IPS-20b (cell line): ENCODE measurements at regions not wholly inside any gene's neighbourhood (a gene's known extent, or its start where the extent isn't known, plus 50 kb on each side); places are given as distances from the start of the nearest gene placed in this dataset.

Experiments used
- H3K27ac ChIP-seq: one replicate; pipeline ENCODE4 v1.5.1; 2013; ENCODE audit warnings: low read length
- H3K27me3 ChIP-seq: 2 replicates; pipeline ENCODE4 v1.6.1; 2013; ENCODE audit warnings: mild to moderate bottlenecking, low read length, inconsistent platforms; ENCODE audit not compliant: insufficient read depth
- H3K36me3 ChIP-seq: 2 replicates; pipeline ENCODE4 v1.6.1; 2013; ENCODE audit warnings: low read depth, mild to moderate bottlenecking, inconsistent platforms, low read length, moderate library complexity; ENCODE audit not compliant: insufficient read depth
- H3K4me1 ChIP-seq: 2 replicates; pipeline ENCODE4 v1.6.1; 2013; ENCODE audit warnings: mild to moderate bottlenecking, control low read depth, inconsistent platforms, low read length, moderate library complexity; ENCODE audit not compliant: insufficient read depth
- H3K4me3 ChIP-seq: 2 replicates; pipeline ENCODE4 v1.5.1; 2013; ENCODE audit warnings: mild to moderate bottlenecking, low read length, inconsistent platforms
- H3K9ac ChIP-seq: 2 replicates; pipeline ENCODE4 v1.6.1; 2013; ENCODE audit warnings: low read depth, mild to moderate bottlenecking, inconsistent platforms, low read length, moderate library complexity
- H3K9me3 ChIP-seq: 2 replicates; pipeline ENCODE4 v1.6.1; 2013; ENCODE audit warnings: mild to moderate bottlenecking, low read depth, low read length, inconsistent platforms; ENCODE audit not compliant: insufficient read depth

DNA sequence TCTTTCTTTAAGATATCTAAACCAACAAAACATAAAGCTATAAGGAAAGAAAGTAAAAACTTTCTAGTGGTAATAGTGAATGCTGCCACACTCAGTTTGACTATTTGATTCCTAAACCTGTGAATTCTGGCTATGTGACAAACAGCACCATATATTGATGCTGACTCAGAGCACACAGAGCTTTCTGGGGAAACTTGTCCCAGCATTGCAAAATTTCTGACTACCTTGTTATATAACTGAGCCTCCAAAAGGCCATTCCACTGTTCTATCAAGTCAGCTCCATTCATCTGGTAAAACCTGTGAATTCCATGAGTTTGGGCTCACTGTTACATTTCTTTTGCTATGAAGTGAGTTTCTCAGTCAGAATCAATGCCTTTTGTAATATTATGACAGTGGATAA is 1229.7 kb downstream of the PCDH18 start:
- H3K27me3 ChIP-seq, result no peaks in the 10 kb centered on the region
- no peaks in the 10 kb centered on the region for H3K4me1 ChIP-seq
- H3K27ac ChIP-seq, result no peak overlapping the region
- no peaks in the 10 kb centered on the region for H3K9me3 ChIP-seq
- no peak overlapping the region for H3K9ac ChIP-seq
- H3K36me3 ChIP-seq, result no peaks in the 10 kb centered on the region
- no peak overlapping the region for H3K4me3 ChIP-seq

DNA sequence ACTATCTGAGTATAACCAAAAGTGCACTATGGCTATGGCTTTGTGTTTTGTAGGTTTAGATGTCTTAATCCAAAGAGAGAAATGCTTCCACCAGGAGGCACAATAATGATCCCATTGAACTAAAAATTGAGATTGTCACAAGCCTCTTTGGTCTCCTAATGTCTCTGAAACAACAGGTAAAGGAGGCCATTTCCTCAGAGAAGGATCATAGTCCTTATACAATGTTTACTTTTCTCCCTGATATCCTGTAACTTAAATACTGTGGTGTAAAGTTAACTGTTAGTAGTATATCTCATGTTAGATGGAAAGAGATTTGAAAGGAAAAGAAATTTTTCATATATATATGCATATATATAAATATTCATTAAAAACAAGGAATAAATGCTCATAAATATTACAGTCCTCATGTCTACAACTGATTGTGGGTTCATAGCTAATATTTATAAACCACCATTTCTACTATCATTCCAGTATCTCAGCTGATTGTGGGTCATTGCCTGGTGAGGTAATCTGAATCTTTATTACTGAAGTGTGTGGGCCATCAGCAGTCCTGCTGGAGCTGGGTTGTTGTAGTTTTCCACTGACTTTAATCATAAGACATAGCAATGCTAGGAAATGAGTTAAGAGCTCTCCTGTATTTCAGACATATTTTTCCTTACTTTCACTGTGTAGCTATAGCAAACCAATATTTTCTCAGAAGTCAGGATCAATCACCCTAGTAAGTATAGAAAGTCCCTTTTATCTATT is 1230.4 kb downstream of the PCDH18 start:
- Histone ChIP-seq H3K27ac (no peak overlapping the region), H3K36me3 (no peaks in the 10 kb centered on the region), H3K4me3 (no peak overlapping the region), H3K9me3 (no peaks in the 10 kb centered on the region), H3K27me3 (no peaks in the 10 kb centered on the region), H3K4me1 (no peaks in the 10 kb centered on the region), H3K9ac (no peak overlapping the region)

DNA sequence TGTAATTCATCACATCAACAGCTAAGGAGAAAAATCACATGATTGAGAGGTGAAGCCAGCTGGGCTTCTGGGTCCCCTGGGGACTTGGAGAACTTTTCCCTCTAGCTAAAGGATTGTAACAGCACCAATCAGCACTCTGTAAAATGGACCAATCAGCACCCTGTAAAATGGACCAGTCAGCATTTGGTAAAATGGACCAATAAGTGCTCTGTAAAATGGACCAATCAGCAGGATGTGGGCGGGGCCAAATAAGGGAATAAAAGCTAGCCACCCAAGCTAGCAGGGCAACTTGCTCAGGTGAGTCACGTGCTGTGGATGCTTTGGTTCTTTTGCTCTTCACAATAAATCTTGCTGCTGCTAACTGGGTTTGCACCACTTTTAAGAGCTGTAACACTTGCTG is 1248.3 kb downstream of the PCDH18 start:
- Histone ChIP-seq H3K9me3 (0 out of 2 replicates have a peak, but pooled peaks cover 6% of the 10 kb centered on the region), H3K36me3 (no peaks in the 10 kb centered on the region), H3K4me3 (no peak overlapping the region), H3K9ac (no peak overlapping the region), H3K4me1 (peaks cover 25% of the 10 kb centered on the region; the same call in 1 of the 2 replicates), H3K27ac (no peak overlapping the region), H3K27me3 (no peaks in the 10 kb centered on the region)

DNA sequence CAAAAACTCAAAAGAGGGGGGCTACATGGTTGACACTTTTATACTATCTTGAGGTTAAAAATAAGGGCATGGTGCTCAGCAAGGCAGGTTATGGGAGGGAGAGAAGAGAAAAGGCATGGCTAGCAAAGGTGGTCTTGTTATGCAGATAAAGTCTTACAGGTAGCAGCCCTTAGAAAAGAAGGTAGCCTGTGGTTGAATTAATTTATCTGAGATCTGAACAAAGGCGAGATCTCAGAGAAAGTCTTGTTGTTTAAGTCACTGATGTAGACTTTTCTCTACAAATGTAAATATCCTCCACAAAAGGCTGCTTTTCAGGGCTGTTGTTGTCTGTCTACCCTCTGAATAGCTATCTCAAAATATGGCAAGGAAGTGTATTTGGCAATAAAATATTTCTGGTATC is 1250.4 kb downstream of the PCDH18 start:
- no peaks in the 10 kb centered on the region for H3K27me3 ChIP-seq
- H3K9me3 ChIP-seq, result 0 out of 2 replicates have a peak, but pooled peaks cover 6% of the 10 kb centered on the region
- peak overlapping the region; percentile 39 for H3K4me3 ChIP-seq
- H3K4me1 ChIP-seq, result peaks cover 31% of the 10 kb centered on the region
- H3K27ac ChIP-seq, result peak overlapping the region; percentile 78
- H3K36me3 ChIP-seq, result no peaks in the 10 kb centered on the region
- H3K9ac ChIP-seq, result peak overlapping the region; percentile 43; the same call in 1 of the 2 replicates

- Histone ChIP-seq H3K4me3 (peak overlapping the region; percentile 39; the same call in 1 of the 2 replicates), H3K27ac (peak overlapping the region; percentile 78), H3K4me1 (peaks cover 31% of the 10 kb centered on the region), H3K9ac (peak overlapping the region; percentile 43; the same call in 1 of the 2 replicates), H3K9me3 (0 out of 2 replicates have a peak, but pooled peaks cover 6% of the 10 kb centered on the region), H3K36me3 (no peaks in the 10 kb centered on the region), H3K27me3 (no peaks in the 10 kb centered on the region)
Measured at GRCh38 chr4:136281307-136281706, 1251.0 kb downstream of the PCDH18 start.

- Histone ChIP-seq H3K4me1 (peaks cover 37% of the 10 kb centered on the region), H3K36me3 (no peaks in the 10 kb centered on the region), H3K27me3 (no peaks in the 10 kb centered on the region), H3K9me3 (no peaks in the 10 kb centered on the region), H3K4me3 (no peak overlapping the region), H3K27ac (no peak overlapping the region), H3K9ac (no peak overlapping the region)
Measured at GRCh38 chr4:136277741-136278140, 1254.6 kb downstream of the PCDH18 start.

GRCh38 chr4:136246876-136247275 is 1285.4 kb downstream of the PCDH18 start:
- Histone ChIP-seq H3K27me3 (no peaks in the 10 kb centered on the region), H3K9me3 (no peaks in the 10 kb centered on the region), H3K27ac (no peak overlapping the region), H3K4me3 (no peak overlapping the region), H3K36me3 (no peaks in the 10 kb centered on the region), H3K4me1 (peaks cover 2% of the 10 kb centered on the region; the same call in 1 of the 2 replicates), H3K9ac (no peak overlapping the region)

- no peak overlapping the region for H3K27ac ChIP-seq
- peaks cover 18% of the 10 kb centered on the region for H3K9me3 ChIP-seq
- no peak overlapping the region for H3K4me3 ChIP-seq
- no peaks in the 10 kb centered on the region for H3K36me3 ChIP-seq
- no peak overlapping the region for H3K9ac ChIP-seq
- H3K4me1 ChIP-seq, result no peaks in the 10 kb centered on the region
- no peaks in the 10 kb centered on the region for H3K27me3 ChIP-seq
Measured at GRCh38 chr4:136241221-136241986, 1290.9 kb downstream of the PCDH18 start.

DNA sequence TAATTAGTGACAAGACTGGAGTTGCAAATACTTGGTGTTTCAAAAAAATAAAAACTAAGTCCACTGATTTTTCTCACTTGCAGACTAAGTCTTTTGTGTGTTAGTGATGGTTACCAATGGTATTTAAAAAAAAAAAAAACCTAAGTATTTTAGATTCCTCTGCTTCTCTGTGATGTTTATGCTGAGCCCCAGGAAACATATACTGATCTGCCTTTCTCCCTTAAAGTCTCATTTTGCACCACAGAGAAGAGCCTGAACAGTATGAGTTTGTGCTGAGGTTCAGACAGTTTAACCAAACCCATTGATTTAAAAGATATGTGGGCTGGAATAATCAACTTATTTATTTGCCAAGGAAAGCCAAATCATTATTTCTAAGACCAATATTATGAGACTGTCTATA is 1305.0 kb downstream of the PCDH18 start:
- Histone ChIP-seq H3K36me3 (no peaks in the 10 kb centered on the region), H3K9me3 (no peaks in the 10 kb centered on the region), H3K4me3 (no peak overlapping the region), H3K27me3 (no peaks in the 10 kb centered on the region), H3K27ac (no peak overlapping the region), H3K9ac (no peak overlapping the region), H3K4me1 (peaks cover 4% of the 10 kb centered on the region; the same call in 1 of the 2 replicates)

- Histone ChIP-seq H3K9me3 (no peaks in the 10 kb centered on the region; the same call in 1 of the 2 replicates), H3K27ac (no peak overlapping the region), H3K4me3 (no peak overlapping the region)
Measured at GRCh38 chr4:136219592-136220125, 1312.6 kb downstream of the PCDH18 start.

DNA sequence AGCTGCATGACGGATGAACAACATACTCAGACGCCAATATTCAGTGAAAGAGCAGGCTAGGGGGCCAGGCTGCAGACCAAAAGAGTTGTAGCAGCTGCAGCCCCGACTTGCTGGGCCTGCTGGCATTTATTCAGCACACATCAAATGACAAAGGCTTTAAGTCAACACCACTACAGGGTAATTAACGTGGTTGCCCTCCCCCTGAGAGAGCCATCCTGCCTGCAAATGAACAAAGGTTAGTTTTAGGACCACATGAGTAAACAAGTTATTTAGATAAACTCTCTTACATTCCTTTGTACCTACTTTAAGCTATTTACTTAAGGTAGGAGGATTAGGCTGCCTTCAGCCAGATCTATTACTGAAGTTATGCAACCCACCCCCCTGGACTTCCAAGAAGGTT is 1329.1 kb downstream of the PCDH18 start:
- peaks cover 10% of the 10 kb centered on the region for H3K9me3 ChIP-seq
- H3K27ac ChIP-seq, result no peak overlapping the region
- H3K36me3 ChIP-seq, result no peaks in the 10 kb centered on the region
- H3K4me1 ChIP-seq, result 0 out of 2 replicates have a peak, but pooled peaks cover 2% of the 10 kb centered on the region
- H3K9ac ChIP-seq, result no peak overlapping the region
- no peak overlapping the region for H3K4me3 ChIP-seq
- peaks cover 58% of the 10 kb centered on the region for H3K27me3 ChIP-seq

More at GRCh38 chr4:136219592-136220125, 1312.6 kb downstream of the PCDH18 start:
- no peaks in the 10 kb centered on the region for H3K36me3 ChIP-seq
- no peak overlapping the region for H3K9ac ChIP-seq
- no peaks in the 10 kb centered on the region for H3K4me1 ChIP-seq
- H3K27me3 ChIP-seq, result no peaks in the 10 kb centered on the region
